ENCODE measurements at regions not wholly inside any gene's neighbourhood (a gene's known extent, or its start where the extent isn't known, plus 50 kb on each side); places are given as distances from the start of the nearest gene placed in this dataset.

DNA sequence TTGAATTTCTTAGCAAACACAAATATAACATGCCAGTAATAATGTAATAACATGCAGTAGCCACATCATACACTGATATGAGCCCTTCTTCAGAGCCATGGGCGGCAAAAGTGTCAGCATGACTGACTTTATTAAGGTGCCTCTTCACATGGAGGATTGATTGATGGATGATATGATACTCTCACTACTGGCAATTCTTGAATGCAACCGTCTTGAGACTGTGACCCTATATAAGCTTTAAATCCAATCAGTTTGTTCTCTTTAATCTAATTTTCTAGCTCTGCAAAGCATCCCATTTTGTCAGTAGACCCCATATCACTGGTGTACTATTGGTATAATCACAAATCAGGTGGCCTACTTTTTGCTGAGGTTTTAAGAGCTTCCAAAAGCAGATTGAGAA, 463.7 kb upstream of the ROBO2 start:
- Histone ChIP-seq H3K9me3 (ENCODE audit: insufficient read depth in 2 of 2, low read depth in 1 of 2, low read length in 1 of 2) (no peaks in the 10 kb centered on the region), H2BK15ac (ENCODE audit: low read length) (no peak overlapping the region), H3K18ac (ENCODE audit: extremely low read depth, low read length) (no peak overlapping the region), H2BK20ac (ENCODE audit: low read length) (no peak overlapping the region), H4K8ac (ENCODE audit: extremely low read depth, insufficient read depth, low read length) (no peak overlapping the region), H2AFZ (ENCODE audit: low read length) (no peak overlapping the region), H3K4me2 (ENCODE audit: insufficient read depth in 1 of 2, low read depth in 2 of 2, low read length in 2 of 2) (no peak overlapping the region), H2AK5ac (ENCODE audit: low read depth, low read length) (no peak overlapping the region), H3K79me2 (ENCODE audit: control insufficient read depth in 1 of 2, insufficient read depth in 2 of 2, low read length in 2 of 2) (no peaks in the 10 kb centered on the region), H2BK5ac (ENCODE audit: low read depth, low read length) (no peak overlapping the region), H2BK12ac (ENCODE audit: low read depth, low read length) (no peak overlapping the region), H3K4me3 (ENCODE audit: extremely low read depth in 1 of 4, insufficient read depth in 2 of 4, low read depth in 3 of 4, low read length in 4 of 4) (no peak overlapping the region), H3K4ac (replicated peaks; ENCODE audit: insufficient read length, low read depth, low read length) (no peak overlapping the region), H4K91ac (replicated peaks; ENCODE audit: insufficient read length, low read length) (no peak overlapping the region), H4K5ac (ENCODE audit: insufficient read length, low read depth, low read length) (no peak overlapping the region), H2BK120ac (replicated peaks; ENCODE audit: low read depth, low read length) (no peak overlapping the region), H3K27ac (ENCODE audit: low read depth, low read length) (no peak overlapping the region), H3K79me1 (ENCODE audit: low read depth, low read length) (no peaks in the 10 kb centered on the region), H3K56ac (replicated peaks; ENCODE audit: insufficient read length, low read depth, low read length) (no peak overlapping the region), H3K14ac (ENCODE audit: insufficient read length) (no peak overlapping the region), H3K4me1 (replicated peaks in 1 of 4; ENCODE audit: control insufficient read depth in 3 of 4, insufficient read depth in 4 of 4, low read length in 3 of 4) (no peaks in the 10 kb centered on the region), H4K20me1 (replicated peaks in 1 of 2; ENCODE audit: control insufficient read depth in 1 of 2, insufficient read depth in 2 of 2, low read length in 2 of 2) (no peaks in the 10 kb centered on the region), H3K9ac (replicated peaks in 1 of 4; ENCODE audit: extremely low read depth in 1 of 4, low read depth in 3 of 4, low read length in 3 of 4) (no peak overlapping the region), H3K27me3 (replicated peaks in 1 of 4; ENCODE audit: control insufficient read depth in 3 of 4, extremely low read depth in 1 of 4, insufficient read depth in 3 of 4, low read length in 3 of 4) (no peaks in the 10 kb centered on the region), H3K36me3 (ENCODE audit: control insufficient read depth in 2 of 4, insufficient read depth in 4 of 4, low read length in 3 of 4) (no peaks in the 10 kb centered on the region), H3K23ac (ENCODE audit: insufficient read length) (no peak overlapping the region), H3K23me2 (ENCODE audit: low read depth, low read length) (no peaks in the 10 kb centered on the region)
- 90% methylated on average over 2 of the region's 2 CpGs; no CpG with 5 or more reads in 1 of the 2 experiments for WGBS, 2 experiments (ENCODE audit: extremely low coverage in 1 of 2, insufficient coverage in 1 of 2, insufficient read length in 1 of 2, insufficient replicate concordance in 2 of 2, low coverage in 1 of 2, low lambda C conversion rate in 2 of 2, missing lambda C conversion rate in 1 of 2)
- ChIA-PET CTCF (ENCODE audit: partially characterized antibody) (interaction anchor here (0.6 to 1.7 kb wide), 4 partner anchors 9 to 1244 kb away, joined by 3 to 14 read pairs (median 3); no protein-coding TSS in a partner anchor), POLR2A (ENCODE audit: partially characterized antibody) (interaction anchor here (0.6 kb wide), 1 partner anchor 295 kb away, joined by 3 read pairs; no protein-coding TSS in a partner anchor)
- DNase-seq (ENCODE audit: low read depth in 1 of 2, low spot score in 2 of 2) (no peak), FAIRE-seq (no peak)
- TF ChIP-seq SIX5 (IDR thresholded peaks at IDR 0.05; ENCODE audit: low read depth, low read length) (no peak), NANOG (IDR thresholded peaks at IDR 0.05; ENCODE audit: insufficient read depth, low read depth, low read length, poor library complexity, severe bottlenecking) (no peak), RXRA (IDR thresholded peaks at IDR 0.05; ENCODE audit: insufficient read depth, low read depth, low read length) (no peak), CTCF (IDR thresholded peaks at IDR 0.05; ENCODE audit: control extremely low read depth in 1 of 3, insufficient read depth in 1 of 3, low read depth in 1 of 3, low read length in 3 of 3) (no peak), NRF1 (IDR thresholded peaks at IDR 0.05; ENCODE audit: low read depth, low read length) (no peak), CBX8 (IDR thresholded peaks at IDR 0.05; ENCODE audit: borderline replicate concordance, low read depth, low read length) (no peak), HDAC6 (IDR thresholded peaks at IDR 0.05; ENCODE audit: low read depth, low read length) (no peak), GABPA (IDR thresholded peaks at IDR 0.05; ENCODE audit: borderline replicate concordance, insufficient read depth, low read length) (no peak), TEAD4 (IDR thresholded peaks at IDR 0.05; ENCODE audit: low read depth, low read length) (no peak)
- TF ChIP-seq, protein P1, sequence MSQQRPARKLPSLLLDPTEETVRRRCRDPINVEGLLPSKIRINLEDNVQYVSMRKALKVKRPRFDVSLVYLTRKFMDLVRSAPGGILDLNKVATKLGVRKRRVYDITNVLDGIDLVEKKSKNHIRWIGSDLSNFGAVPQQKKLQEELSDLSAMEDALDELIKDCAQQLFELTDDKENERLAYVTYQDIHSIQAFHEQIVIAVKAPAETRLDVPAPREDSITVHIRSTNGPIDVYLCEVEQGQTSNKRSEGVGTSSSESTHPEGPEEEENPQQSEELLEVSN (IDR thresholded peaks at IDR 0.05): no peak

All from H1 (cell line).